ENCODE measurements at regions not wholly inside any gene's neighbourhood (a gene's known extent, or its start where the extent isn't known, plus 50 kb on each side); places are given as distances from the start of the nearest gene placed in this dataset.

DNA sequence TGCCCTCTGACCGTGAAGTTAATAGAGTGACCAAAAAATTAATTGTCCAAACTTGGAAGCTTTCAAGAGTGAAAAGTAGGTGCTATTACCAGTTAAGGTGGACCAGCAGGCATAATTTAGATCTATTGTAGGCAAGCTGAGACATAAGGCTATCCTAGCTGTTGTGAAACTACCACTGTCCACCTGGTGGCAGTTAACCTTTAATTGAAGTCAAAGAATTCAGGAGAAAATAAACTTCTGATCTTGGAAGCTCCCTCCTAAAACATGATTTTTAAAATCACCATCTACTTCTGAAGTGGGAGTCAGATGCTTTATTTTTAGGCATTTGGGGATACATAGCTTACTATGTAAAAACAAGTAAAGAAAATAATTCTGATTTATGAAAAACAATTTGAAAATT, 636.3 kb upstream of the HTR2C start:
- no peak for TF ChIP-seq CTCF (IDR thresholded peaks at IDR 0.05; ENCODE audit: insufficient read depth, low read length)
- H3K4me3 ChIP-seq (ENCODE audit: low read depth, low read length), result no peak overlapping the region
- no peak for DNase-seq (ENCODE audit: low read depth)

- no peak overlapping the region for H3K4me3 ChIP-seq (ENCODE audit: low read depth, low read length)
- no peak for DNase-seq (ENCODE audit: low read depth)
- no peak for TF ChIP-seq CTCF (IDR thresholded peaks at IDR 0.05; ENCODE audit: insufficient read depth, low read length)
Observed at GRCh38 chrX:113935518-113935917, 648.4 kb upstream of the HTR2C start.

DNA sequence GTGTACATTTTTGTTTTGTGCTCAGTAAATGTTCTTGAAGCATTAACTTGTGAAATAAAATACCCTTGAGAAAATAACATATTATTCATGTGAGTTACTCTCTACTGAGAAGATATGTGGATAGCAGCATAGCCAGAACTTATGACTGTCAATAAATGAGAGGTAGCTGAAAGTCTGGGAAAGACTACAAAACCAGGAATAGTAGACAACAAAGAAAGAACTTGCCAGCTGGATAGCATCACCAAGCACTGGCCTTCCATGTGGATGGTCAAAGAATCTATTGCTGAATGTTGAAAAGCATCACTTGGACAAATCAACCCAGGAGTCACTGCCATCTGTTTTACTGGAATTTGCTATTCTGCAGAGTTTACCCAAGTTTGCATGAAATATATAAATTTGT, 650.0 kb upstream of the HTR2C start:
- DNase-seq (ENCODE audit: low read depth), result no peak
- no peak overlapping the region for H3K4me3 ChIP-seq (ENCODE audit: low read depth, low read length)
- TF ChIP-seq CTCF (IDR thresholded peaks at IDR 0.05; ENCODE audit: insufficient read depth, low read length), result no peak

- no peak overlapping the region for H3K4me3 ChIP-seq (ENCODE audit: low read depth, low read length)
- DNase-seq (ENCODE audit: low read depth), result peak; percentile 42
- TF ChIP-seq CTCF (IDR thresholded peaks at IDR 0.05; ENCODE audit: insufficient read depth, low read length), result peak; percentile 59
Observed at GRCh38 chrX:113929004-113929403, 654.9 kb upstream of the HTR2C start.

DNA sequence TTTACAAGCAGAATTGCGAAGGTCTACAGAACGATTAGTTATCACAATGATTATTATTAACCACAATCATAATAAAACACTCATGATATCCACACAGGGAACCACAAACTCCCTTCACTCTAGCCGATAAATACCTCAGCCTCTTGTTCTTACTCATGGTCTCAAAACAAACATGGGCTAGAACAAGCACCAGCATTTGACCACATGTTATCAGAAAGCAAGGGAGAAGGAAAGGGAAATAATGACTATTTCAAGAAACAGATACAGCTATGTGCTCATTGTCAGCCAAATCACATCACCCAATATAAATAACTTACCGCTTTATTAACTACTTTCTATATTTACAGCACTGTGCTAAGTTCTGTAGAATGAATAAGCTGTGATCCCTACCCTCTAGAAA, 663.2 kb upstream of the HTR2C start:
- no peak for DNase-seq (ENCODE audit: low read depth)
- TF ChIP-seq CTCF (IDR thresholded peaks at IDR 0.05; ENCODE audit: insufficient read depth, low read length), result no peak

GRCh38 chrX:113919387-113919786, 664.5 kb upstream of the HTR2C start:
- H3K4me3 ChIP-seq (ENCODE audit: low read depth, low read length), result no peak overlapping the region
- no peak for TF ChIP-seq CTCF (IDR thresholded peaks at IDR 0.05; ENCODE audit: insufficient read depth, low read length)
- no peak for DNase-seq (ENCODE audit: low read depth)

More for the DNA sequence above, 663.2 kb upstream of the HTR2C start:
- no peak overlapping the region for H3K4me3 ChIP-seq (ENCODE audit: low read depth, low read length)

- no peak for TF ChIP-seq CTCF (IDR thresholded peaks at IDR 0.05; ENCODE audit: insufficient read depth, low read length)
- H3K4me3 ChIP-seq (ENCODE audit: low read depth, low read length), result no peak overlapping the region
- no peak for DNase-seq (ENCODE audit: low read depth)
Observed at GRCh38 chrX:113906168-113906567, 677.7 kb upstream of the HTR2C start.
